ENCODE measurements at regions not wholly inside any gene's neighbourhood (a gene's known extent, or its start where the extent isn't known, plus 50 kb on each side); places are given as distances from the start of the nearest gene placed in this dataset.

GRCh38 chr9:82180711-82181110 lies 192.1 kb downstream of the SPATA31D1 start:
- intact Hi-C loops (cut with micrococcal nuclease) = no loop called here
- ChIA-PET CTCF (ENCODE audit: partially characterized antibody) (no interaction called here), POLR2A (ENCODE audit: partially characterized antibody) (no interaction called here)
- H3K27me3 ChIP-seq (ENCODE audit: insufficient read depth, low read length) = no peaks in the 10 kb centered on the region
- no peak overlapping the region for H3K4me3 Mint-ChIP-seq
- no peaks in the 10 kb centered on the region for H3K36me3 ChIP-seq (ENCODE audit: insufficient read depth, low read length)
- no peaks in the 10 kb centered on the region for H3K4me1 ChIP-seq (ENCODE audit: insufficient read depth, low read length)
- no peaks in the 10 kb centered on the region for H3K36me3 Mint-ChIP-seq
- no peaks in the 10 kb centered on the region for H3K27me3 Mint-ChIP-seq
- no peak overlapping the region for H3K27ac ChIP-seq (ENCODE audit: low read depth, low read length)
- H3K4me1 Mint-ChIP-seq = no peaks in the 10 kb centered on the region
- no peak for DNase-seq
- H3K9me3 Mint-ChIP-seq = peaks cover 0 to 14% (median 4%) of the 10 kb centered on the region in 8 donors
- H3K27ac Mint-ChIP-seq = no peak overlapping the region
- no peaks in the 10 kb centered on the region for H3K9me3 ChIP-seq (ENCODE audit: control insufficient read depth in 1 of 2, low read length in 2 of 2)
- H3K4me3 ChIP-seq (ENCODE audit: low read length in 2 of 2) = no peak overlapping the region

GRCh38 chr9:82183181-82183860 lies 194.7 kb downstream of the SPATA31D1 start:
- Histone ChIP-seq H3K4me3 (ENCODE audit: low read length in 2 of 2) (no peak overlapping the region), H3K27ac (ENCODE audit: low read depth, low read length) (no peak overlapping the region), H3K9me3 (ENCODE audit: control insufficient read depth in 1 of 2, low read length in 2 of 2) (no peaks in the 10 kb centered on the region), H3K4me1 (ENCODE audit: insufficient read depth, low read length) (no peaks in the 10 kb centered on the region), H3K27me3 (ENCODE audit: insufficient read depth, low read length) (no peaks in the 10 kb centered on the region), H3K36me3 (ENCODE audit: insufficient read depth, low read length) (no peaks in the 10 kb centered on the region)
- Mint-ChIP-seq H3K4me3 (no peak overlapping the region), H3K9me3 (peaks cover 0 to 9% (median 3%) of the 10 kb centered on the region in 8 donors), H3K27me3 (no peaks in the 10 kb centered on the region), H3K4me1 (no peaks in the 10 kb centered on the region), H3K27ac (no peak overlapping the region), H3K36me3 (no peaks in the 10 kb centered on the region)
- intact Hi-C loops (cut with micrococcal nuclease) = no loop called here
- ChIA-PET CTCF (ENCODE audit: partially characterized antibody) (no interaction called here), POLR2A (ENCODE audit: partially characterized antibody) (no interaction called here)
- no peak for DNase-seq

- CTCF ChIA-PET (ENCODE audit: partially characterized antibody) = no interaction called here
- Mint-ChIP-seq H3K36me3 (no peaks in the 10 kb centered on the region), H3K27ac (no peak overlapping the region)
These were observed 196.0 kb downstream of the SPATA31D1 start for GRCh38 chr9:82184524-82184923.

GRCh38 chr9:82188817-82189216 lies 200.2 kb downstream of the SPATA31D1 start:
- H3K4me3 ChIP-seq (ENCODE audit: low read length in 2 of 2) = no peak overlapping the region
- no peaks in the 10 kb centered on the region for H3K4me1 ChIP-seq (ENCODE audit: insufficient read depth, low read length)
- no peaks in the 10 kb centered on the region for H3K36me3 ChIP-seq (ENCODE audit: insufficient read depth, low read length)
- Mint-ChIP-seq H3K27ac (no peak overlapping the region), H3K36me3 (no peaks in the 10 kb centered on the region), H3K4me3 (no peak overlapping the region), H3K4me1 (no peaks in the 10 kb centered on the region), H3K27me3 (no peaks in the 10 kb centered on the region), H3K9me3 (peaks cover 0 to 9% (median 4%) of the 10 kb centered on the region in 8 donors)
- no peak for DNase-seq
- H3K27me3 ChIP-seq (ENCODE audit: insufficient read depth, low read length) = no peaks in the 10 kb centered on the region
- ChIA-PET POLR2A (ENCODE audit: partially characterized antibody) (no interaction called here), CTCF (ENCODE audit: partially characterized antibody) (no interaction called here)
- intact Hi-C loops (cut with micrococcal nuclease) = no loop called here
- no peaks in the 10 kb centered on the region for H3K9me3 ChIP-seq (ENCODE audit: control insufficient read depth in 1 of 2, low read length in 2 of 2)
- no peak overlapping the region for H3K27ac ChIP-seq (ENCODE audit: low read depth, low read length)

More at GRCh38 chr9:82184524-82184923, 196.0 kb downstream of the SPATA31D1 start:
- Mint-ChIP-seq H3K4me1 (no peaks in the 10 kb centered on the region), H3K4me3 (no peak overlapping the region), H3K27me3 (no peaks in the 10 kb centered on the region), H3K9me3 (peaks cover 0 to 9% (median 3%) of the 10 kb centered on the region in 8 donors)
- Histone ChIP-seq H3K36me3 (ENCODE audit: insufficient read depth, low read length) (no peaks in the 10 kb centered on the region), H3K27me3 (ENCODE audit: insufficient read depth, low read length) (no peaks in the 10 kb centered on the region), H3K4me3 (ENCODE audit: low read length in 2 of 2) (no peak overlapping the region), H3K27ac (ENCODE audit: low read depth, low read length) (no peak overlapping the region), H3K4me1 (ENCODE audit: insufficient read depth, low read length) (no peaks in the 10 kb centered on the region), H3K9me3 (ENCODE audit: control insufficient read depth in 1 of 2, low read length in 2 of 2) (no peaks in the 10 kb centered on the region)
- intact Hi-C loops (cut with micrococcal nuclease) = no loop called here
- POLR2A ChIA-PET (ENCODE audit: partially characterized antibody) = no interaction called here
- DNase-seq = no peak

- H3K27me3 Mint-ChIP-seq = no peaks in the 10 kb centered on the region
- H3K9me3 Mint-ChIP-seq = peaks cover 2 to 10% (median 4%) of the 10 kb centered on the region in 8 donors
- Histone ChIP-seq H3K4me1 (ENCODE audit: insufficient read depth, low read length) (no peaks in the 10 kb centered on the region), H3K36me3 (ENCODE audit: insufficient read depth, low read length) (no peaks in the 10 kb centered on the region), H3K4me3 (ENCODE audit: low read length in 2 of 2) (no peak overlapping the region), H3K9me3 (ENCODE audit: control insufficient read depth in 1 of 2, low read length in 2 of 2) (peaks cover 0 to 3% of the 10 kb centered on the region in 2 donors), H3K27me3 (ENCODE audit: insufficient read depth, low read length) (no peaks in the 10 kb centered on the region), H3K27ac (ENCODE audit: low read depth, low read length) (no peak overlapping the region)
- POLR2A ChIA-PET (ENCODE audit: partially characterized antibody) = no interaction called here
- CTCF ChIA-PET (ENCODE audit: partially characterized antibody) = no interaction called here
- H3K36me3 Mint-ChIP-seq = no peaks in the 10 kb centered on the region
- no peaks in the 10 kb centered on the region for H3K4me1 Mint-ChIP-seq
- DNase-seq = no peak
- no peak overlapping the region for H3K27ac Mint-ChIP-seq
- H3K4me3 Mint-ChIP-seq = no peak overlapping the region
- intact Hi-C loops (cut with micrococcal nuclease) = no loop called here
These were observed 202.7 kb downstream of the SPATA31D1 start for GRCh38 chr9:82191082-82191770.

- Mint-ChIP-seq H3K9me3 (peaks cover 2 to 10% (median 4%) of the 10 kb centered on the region in 8 donors), H3K27ac (no peak overlapping the region), H3K4me3 (no peak overlapping the region), H3K27me3 (no peaks in the 10 kb centered on the region), H3K4me1 (no peaks in the 10 kb centered on the region), H3K36me3 (no peaks in the 10 kb centered on the region)
- H3K9me3 ChIP-seq (ENCODE audit: control insufficient read depth in 1 of 2, low read length in 2 of 2) = peaks cover 0 to 3% of the 10 kb centered on the region in 2 donors
- no peaks in the 10 kb centered on the region for H3K27me3 ChIP-seq (ENCODE audit: insufficient read depth, low read length)
- H3K4me3 ChIP-seq (ENCODE audit: low read length in 2 of 2) = no peak overlapping the region
- intact Hi-C loops (cut with micrococcal nuclease) = no loop called here
- no peak for DNase-seq
- ChIA-PET CTCF (ENCODE audit: partially characterized antibody) (no interaction called here), POLR2A (ENCODE audit: partially characterized antibody) (no interaction called here)
- H3K27ac ChIP-seq (ENCODE audit: low read depth, low read length) = no peak overlapping the region
- no peaks in the 10 kb centered on the region for H3K4me1 ChIP-seq (ENCODE audit: insufficient read depth, low read length)
- no peaks in the 10 kb centered on the region for H3K36me3 ChIP-seq (ENCODE audit: insufficient read depth, low read length)
These were observed 203.6 kb downstream of the SPATA31D1 start for GRCh38 chr9:82192211-82192610.

- H3K27ac Mint-ChIP-seq = no peak overlapping the region
- no peaks in the 10 kb centered on the region for H3K4me1 Mint-ChIP-seq
- peaks cover 0 to 3% of the 10 kb centered on the region in 2 donors for H3K9me3 ChIP-seq (ENCODE audit: control insufficient read depth in 1 of 2, low read length in 2 of 2)
- no peaks in the 10 kb centered on the region for H3K36me3 Mint-ChIP-seq
- H3K27me3 Mint-ChIP-seq = no peaks in the 10 kb centered on the region
- no peak overlapping the region for H3K4me3 Mint-ChIP-seq
- no peaks in the 10 kb centered on the region for H3K4me1 ChIP-seq (ENCODE audit: insufficient read depth, low read length)
- no peak overlapping the region for H3K4me3 ChIP-seq (ENCODE audit: low read length in 2 of 2)
- intact Hi-C loops (cut with micrococcal nuclease) = no loop called here
- H3K9me3 Mint-ChIP-seq = peaks cover 0 to 7% (median 4%) of the 10 kb centered on the region in 8 donors
- no peak for DNase-seq
- ChIA-PET POLR2A (ENCODE audit: partially characterized antibody) (no interaction called here), CTCF (ENCODE audit: partially characterized antibody) (no interaction called here)
- no peaks in the 10 kb centered on the region for H3K36me3 ChIP-seq (ENCODE audit: insufficient read depth, low read length)
- no peaks in the 10 kb centered on the region for H3K27me3 ChIP-seq (ENCODE audit: insufficient read depth, low read length)
- no peak overlapping the region for H3K27ac ChIP-seq (ENCODE audit: low read depth, low read length)
These were observed 208.3 kb downstream of the SPATA31D1 start for GRCh38 chr9:82196622-82197441.
